ENCODE measurements at regions not wholly inside any gene's neighbourhood (a gene's known extent, or its start where the extent isn't known, plus 50 kb on each side); places are given as distances from the start of the nearest gene placed in this dataset.

GRCh38 chrX:82734140-82734539 is 774.0 kb upstream of the POU3F4 start:
- TF ChIP-seq CTCF (IDR thresholded peaks at IDR 0.05) (no peak), POLR2A (IDR thresholded peaks at IDR 0.05) (no peak)
